H9 (cell line): ENCODE measurements at regions not wholly inside any gene's neighbourhood (a gene's known extent, or its start where the extent isn't known, plus 50 kb on each side); places are given as distances from the start of the nearest gene placed in this dataset.

ENCODE experiments used
- DNase-seq: peaks from one replicate; pipeline ENCODE4 v3.0.0-alpha.2; 2017
- H2AFZ ChIP-seq: one replicate; pipeline ENCODE4 v1.6.1; 2013; ENCODE audit warnings: mild to moderate bottlenecking, low read length, control low read depth, moderate library complexity
- H2AK5ac ChIP-seq: 2 replicates; pipeline ENCODE4 v1.6.1; 2013; ENCODE audit warnings: low read length, control low read depth, mixed read lengths; ENCODE audit not compliant: insufficient read length
- H2BK120ac ChIP-seq: one replicate; pipeline ENCODE4 v1.6.1; 2013; ENCODE audit warnings: low read depth, mild to moderate bottlenecking, low read length, control low read depth, inconsistent platforms; ENCODE audit not compliant: poor library complexity, severe bottlenecking
- H2BK12ac ChIP-seq: 2 replicates; pipeline ENCODE4 v1.6.1; 2013; ENCODE audit warnings: low read length, control low read depth, mixed read lengths, low read depth; ENCODE audit not compliant: insufficient read length
- H2BK15ac ChIP-seq: 2 replicates; pipeline ENCODE4 v1.6.1; 2013; ENCODE audit warnings: low read depth, low read length, control low read depth
- H2BK20ac ChIP-seq: one replicate; pipeline ENCODE4 v1.6.1; 2013; ENCODE audit warnings: low read depth, mild to moderate bottlenecking, low read length, control low read depth, inconsistent platforms; ENCODE audit not compliant: poor library complexity, severe bottlenecking
- H2BK5ac ChIP-seq: 2 replicates; pipeline ENCODE4 v1.6.1; 2013; ENCODE audit warnings: low read length, control low read depth, mixed read lengths; ENCODE audit not compliant: insufficient read length
- H3K14ac ChIP-seq: 2 replicates; pipeline ENCODE4 v1.6.1; 2013; ENCODE audit warnings: low read length, control low read depth; ENCODE audit not compliant: insufficient read depth
- H3K18ac ChIP-seq: 2 replicates; pipeline ENCODE4 v1.6.1; 2013; ENCODE audit warnings: low read depth, mild to moderate bottlenecking, mixed read lengths, low read length, control low read depth; ENCODE audit not compliant: insufficient read length
- H3K23ac ChIP-seq: 2 replicates; pipeline ENCODE4 v1.6.1; 2013; ENCODE audit warnings: low read length, control low read depth, mixed read lengths, low read depth; ENCODE audit not compliant: insufficient read length
- H3K23me2 ChIP-seq: 2 replicates; pipeline ENCODE4 v1.6.1; 2013; ENCODE audit warnings: low read depth, mild to moderate bottlenecking, mixed read lengths, low read length, control low read depth; ENCODE audit not compliant: insufficient read length, poor library complexity, severe bottlenecking
- H3K27ac ChIP-seq: 2 replicates; pipeline ENCODE4 v1.5.1; 2013; ENCODE audit warnings: low read length, control low read depth, mixed read lengths, low read depth; ENCODE audit not compliant: insufficient read length
- H3K27me3 ChIP-seq: 2 replicates; pipeline ENCODE4 v1.6.1; 2013; ENCODE audit warnings: low read length, control low read depth, inconsistent platforms; ENCODE audit not compliant: insufficient read depth
- H3K4ac ChIP-seq: 2 replicates; pipeline ENCODE4 v1.6.1; 2013; ENCODE audit warnings: low read depth, mild to moderate bottlenecking, control low read depth, inconsistent platforms, low read length, moderate library complexity
- H3K4me1 ChIP-seq: 2 replicates; pipeline ENCODE4 v1.6.1; 2013; ENCODE audit warnings: low read length, control low read depth, inconsistent platforms; ENCODE audit not compliant: insufficient read depth
- H3K4me2 ChIP-seq: 2 replicates; pipeline ENCODE4 v1.6.1; 2013; ENCODE audit warnings: low read length, control low read depth, mixed read lengths; ENCODE audit not compliant: insufficient read length, insufficient read depth
- H3K56ac ChIP-seq: 2 replicates; pipeline ENCODE4 v1.6.1; 2013; ENCODE audit warnings: low read depth, mild to moderate bottlenecking, mixed read lengths, low read length, control low read depth; ENCODE audit not compliant: insufficient read length
- H3K79me1 ChIP-seq: 2 replicates; pipeline ENCODE4 v1.6.1; 2013; ENCODE audit warnings: low read depth, mild to moderate bottlenecking, moderate library complexity, low read length, control low read depth, inconsistent platforms; ENCODE audit not compliant: insufficient read depth, poor library complexity, severe bottlenecking
- H3K79me2 ChIP-seq: 2 replicates; pipeline ENCODE4 v1.6.1; 2013; ENCODE audit warnings: low read length, control low read depth, inconsistent platforms; ENCODE audit not compliant: insufficient read depth
- H3K9ac ChIP-seq: 2 replicates; pipeline ENCODE4 v1.6.1; 2013; ENCODE audit warnings: low read length, control low read depth, mixed read lengths; ENCODE audit not compliant: insufficient read length; ENCODE audit errors: extremely low read depth
- H3K9me3 ChIP-seq: one replicate; pipeline ENCODE4 v1.6.1; 2013; ENCODE audit warnings: low read depth, low read length, inconsistent platforms; ENCODE audit not compliant: control insufficient read depth
- H3T11ph ChIP-seq: one replicate; pipeline ENCODE4 v1.6.1; 2013; ENCODE audit warnings: mild to moderate bottlenecking, low read length, control low read depth, inconsistent platforms
- H4K20me1 ChIP-seq: one replicate; pipeline ENCODE4 v1.6.1; 2013; ENCODE audit not compliant: control insufficient read depth, insufficient read length, insufficient read depth
- H4K5ac ChIP-seq: 2 replicates; pipeline ENCODE4 v1.6.1; 2013; ENCODE audit warnings: low read depth, mild to moderate bottlenecking, mixed read lengths, low read length, control low read depth; ENCODE audit not compliant: insufficient read length
- H4K8ac ChIP-seq: replicated peaks from 2 replicates; pipeline ENCODE4 v1.6.1; 2013; ENCODE audit warnings: low read length, control low read depth, mixed read lengths, low read depth; ENCODE audit not compliant: insufficient read length
- H4K91ac ChIP-seq: 2 replicates; pipeline ENCODE4 v1.6.1; 2013; ENCODE audit warnings: low read depth, mild to moderate bottlenecking, moderate library complexity, mixed read lengths, low read length, control low read depth; ENCODE audit not compliant: insufficient read length
- H3K27ac Mint-ChIP-seq, 3 experiments: 2 replicates in 2 of 3; 3 replicates in 1 of 3; pipeline ENCODE4 v1.8.0; 2020 to 2021; ENCODE audit warnings: mixed read lengths in 3 of 3, mild to moderate bottlenecking in 1 of 3, moderate library complexity in 1 of 3
- H3K27me3 Mint-ChIP-seq: 2 replicates; pipeline ENCODE4 v1.8.0; 2021; ENCODE audit warnings: low read depth, mild to moderate bottlenecking, moderate library complexity, mixed read lengths
- H3K36me3 Mint-ChIP-seq, 3 experiments: 2 replicates in 2 of 3; 3 replicates in 1 of 3; pipeline ENCODE4 v1.8.0; 2020 to 2021; ENCODE audit warnings: low read depth in 3 of 3, mixed read lengths in 3 of 3; ENCODE audit not compliant: insufficient read depth in 1 of 3
- H3K4me1 Mint-ChIP-seq, 2 experiments: 2 replicates each; pipeline ENCODE4 v1.8.0; 2020; ENCODE audit warnings: mixed read lengths in 2 of 2
- H3K4me3 Mint-ChIP-seq, 2 experiments: 2 replicates in 1 of 2; 3 replicates in 1 of 2; pipeline ENCODE4 v1.8.0; 2020 to 2021; ENCODE audit warnings: mild to moderate bottlenecking in 2 of 2, mixed read lengths in 2 of 2, moderate library complexity in 1 of 2
- H3K9me3 Mint-ChIP-seq, 2 experiments: 2 replicates in 1 of 2; 3 replicates in 1 of 2; pipeline ENCODE4 v1.8.0; 2020; ENCODE audit warnings: mild to moderate bottlenecking in 2 of 2, mixed read lengths in 2 of 2, moderate library complexity in 1 of 2
- CTCF ChIP-seq: fragments of 200-600 bp; sonication (generic); conservative IDR thresholded peaks from 3 replicates; pipeline ENCODE4 v1.8.0; 2021; ENCODE audit warnings: antibody characterized with exemption, mild to moderate bottlenecking
- WGBS: extraction: QIAGEN DNeasy Blood & Tissue Kit; methylation state at CpG from one replicate; pipeline ENCODE4 v1.1.7; 2013; ENCODE audit warnings: missing lambda C conversion rate, low lambda C conversion rate, mixed read lengths; ENCODE audit not compliant: insufficient read length; ENCODE audit errors: extremely low coverage; 5-methylcytosine and 5-hydroxymethylcytosine counted together

GRCh38 chr13:97648171-97648880 is 214.4 kb downstream of the RAP2A start:
- Histone ChIP-seq H3K4me2 (no peak overlapping the region), H3T11ph (no peak overlapping the region), H3K56ac (no peak overlapping the region), H3K23me2 (no peaks in the 10 kb centered on the region), H2AFZ (no peak overlapping the region), H3K9me3 (no peaks in the 10 kb centered on the region), H3K27me3 (no peaks in the 10 kb centered on the region), H4K8ac (no peak overlapping the region), H3K27ac (no peak overlapping the region), H2BK15ac (no peak overlapping the region), H2BK5ac (no peak overlapping the region), H3K23ac (no peak overlapping the region), H2BK12ac (peak overlapping the region; percentile 62), H3K14ac (no peak overlapping the region), H3K79me1 (no peaks in the 10 kb centered on the region), H2AK5ac (no peak overlapping the region), H3K9ac (no peak overlapping the region), H4K20me1 (no peaks in the 10 kb centered on the region), H3K4me1 (no peaks in the 10 kb centered on the region), H2BK20ac (no peak overlapping the region), H2BK120ac (no peak overlapping the region), H3K79me2 (no peaks in the 10 kb centered on the region), H4K5ac (no peak overlapping the region), H4K91ac (no peak overlapping the region), H3K18ac (no peak overlapping the region), H3K4ac (no peak overlapping the region)
- H3K9me3 Mint-ChIP-seq = no peaks in the 10 kb centered on the region
- H3K27me3 Mint-ChIP-seq = no peaks in the 10 kb centered on the region; the same call in 1 of the 2 replicates
- no peak overlapping the region for H3K4me3 Mint-ChIP-seq
- H3K36me3 Mint-ChIP-seq = no peaks in the 10 kb centered on the region; a peak in 1 of 7 replicates
- DNase-seq = no peak
- peaks cover 27 to 32% of the 10 kb centered on the region in 2 experiments for H3K4me1 Mint-ChIP-seq
- no peak for TF ChIP-seq CTCF
- H3K27ac Mint-ChIP-seq = no peak overlapping the region; a peak in 1 of 7 replicates
- no CpG with 5 or more reads among the region's 14 CpGs for WGBS
